Effector memory CD4-positive, alpha-beta T cell (primary cell): ENCODE measurements at regions not wholly inside any gene's neighbourhood (a gene's known extent, or its start where the extent isn't known, plus 50 kb on each side); places are given as distances from the start of the nearest gene placed in this dataset.
"Not testable (repeated sequence)": the region's sequence is repeated elsewhere in the genome, so short reads cannot be mapped to it uniquely, and the experiment has no call there.

Experiments used
- DNase-seq, 3 donors: peaks; one replicate each; pipeline ENCODE4 v3.0.0-alpha.2; 2020
- H3K27ac ChIP-seq: 2 replicates; pipeline ENCODE4 v1.7.0; 2013; ENCODE audit warnings: mild to moderate bottlenecking, low read length, moderate library complexity; ENCODE audit not compliant: insufficient read depth, poor library complexity, severe bottlenecking
- H3K27me3 ChIP-seq: replicated peaks from 2 replicates; pipeline ENCODE4 v1.7.0; 2013; ENCODE audit warnings: mild to moderate bottlenecking, low read length; ENCODE audit not compliant: insufficient read depth, control insufficient read depth, poor library complexity, severe bottlenecking
- H3K36me3 ChIP-seq: 2 replicates; pipeline ENCODE4 v1.7.0; 2013; ENCODE audit warnings: mild to moderate bottlenecking, low read length, moderate library complexity; ENCODE audit not compliant: control insufficient read depth, insufficient read depth
- H3K4me1 ChIP-seq: 2 replicates; pipeline ENCODE4 v1.7.0; 2013; ENCODE audit warnings: low read length, mild to moderate bottlenecking; ENCODE audit not compliant: control insufficient read depth, insufficient read depth, poor library complexity, severe bottlenecking
- H3K4me3 ChIP-seq: 2 replicates; pipeline ENCODE4 v1.7.0; 2013; ENCODE audit warnings: low read length, low read depth, mild to moderate bottlenecking; ENCODE audit not compliant: insufficient read depth, poor library complexity, severe bottlenecking
- H3K9me3 ChIP-seq: 2 replicates; pipeline ENCODE4 v1.7.0; 2013; ENCODE audit warnings: mild to moderate bottlenecking, low read length, moderate library complexity; ENCODE audit not compliant: control insufficient read depth

- not testable (repeated sequence) for H3K36me3 ChIP-seq, H3K9me3 ChIP-seq, H3K4me3 ChIP-seq, H3K27ac ChIP-seq, H3K27me3 ChIP-seq, H3K4me1 ChIP-seq, DNase-seq
Observed at GRCh38 chr20:57770401-57770800, 60.6 kb upstream of the PMEPA1 start.

GRCh38 chr20:57769756-57770155, 59.9 kb upstream of the PMEPA1 start:
- no peak overlapping the region for H3K27ac ChIP-seq
- H3K27me3 ChIP-seq: no peaks in the 10 kb centered on the region
- DNase-seq: no peak
- no peaks in the 10 kb centered on the region for H3K9me3 ChIP-seq
- H3K4me3 ChIP-seq: no peak overlapping the region
- no peaks in the 10 kb centered on the region for H3K4me1 ChIP-seq
- no peaks in the 10 kb centered on the region for H3K36me3 ChIP-seq

GRCh38 chr20:57768519-57768918, 58.7 kb upstream of the PMEPA1 start:
- no peaks in the 10 kb centered on the region for H3K9me3 ChIP-seq

GRCh38 chr20:57767441-57767840, 57.6 kb upstream of the PMEPA1 start:
- Histone ChIP-seq H3K9me3 (no peaks in the 10 kb centered on the region), H3K27ac (no peak overlapping the region), H3K36me3 (no peaks in the 10 kb centered on the region), H3K4me1 (no peaks in the 10 kb centered on the region), H3K27me3 (no peaks in the 10 kb centered on the region), H3K4me3 (no peak overlapping the region)
- no peak for DNase-seq

More at GRCh38 chr20:57768519-57768918, 58.7 kb upstream of the PMEPA1 start:
- H3K27ac ChIP-seq: no peak overlapping the region
- no peak overlapping the region for H3K4me3 ChIP-seq
- H3K4me1 ChIP-seq: no peaks in the 10 kb centered on the region
- no peak for DNase-seq
- H3K36me3 ChIP-seq: no peaks in the 10 kb centered on the region
- H3K27me3 ChIP-seq: no peaks in the 10 kb centered on the region

- H3K4me1 ChIP-seq: no peaks in the 10 kb centered on the region
- H3K36me3 ChIP-seq: no peaks in the 10 kb centered on the region
- H3K27me3 ChIP-seq: no peaks in the 10 kb centered on the region
- DNase-seq: no peak
- H3K9me3 ChIP-seq: no peaks in the 10 kb centered on the region
- no peak overlapping the region for H3K4me3 ChIP-seq
- H3K27ac ChIP-seq: no peak overlapping the region
Observed at GRCh38 chr20:57763235-57763595, 53.4 kb upstream of the PMEPA1 start.

GRCh38 chr20:57762531-57763234, 52.9 kb upstream of the PMEPA1 start:
- no peaks in the 10 kb centered on the region for H3K4me1 ChIP-seq
- H3K36me3 ChIP-seq: no peaks in the 10 kb centered on the region
- H3K9me3 ChIP-seq: no peaks in the 10 kb centered on the region
- no peak overlapping the region for H3K4me3 ChIP-seq
- H3K27ac ChIP-seq: no peak overlapping the region
- DNase-seq: no peak
- H3K27me3 ChIP-seq: no peaks in the 10 kb centered on the region

GRCh38 chr20:57761413-57761734, 51.6 kb upstream of the PMEPA1 start:
- no peaks in the 10 kb centered on the region for H3K9me3 ChIP-seq
- no peaks in the 10 kb centered on the region for H3K27me3 ChIP-seq
- H3K4me3 ChIP-seq: no peak overlapping the region
- no peak for DNase-seq
- H3K4me1 ChIP-seq: no peaks in the 10 kb centered on the region
- H3K36me3 ChIP-seq: no peaks in the 10 kb centered on the region
- H3K27ac ChIP-seq: no peak overlapping the region

GRCh38 chr20:57760698-57761412, 51.0 kb upstream of the PMEPA1 start:
- Histone ChIP-seq H3K4me3 (no peak overlapping the region), H3K27me3 (no peaks in the 10 kb centered on the region), H3K27ac (no peak overlapping the region), H3K36me3 (no peaks in the 10 kb centered on the region), H3K9me3 (no peaks in the 10 kb centered on the region), H3K4me1 (no peaks in the 10 kb centered on the region)
- DNase-seq: no peak

GRCh38 chr20:57759724-57760123, 49.9 kb upstream of the PMEPA1 start:
- no peaks in the 10 kb centered on the region for H3K4me1 ChIP-seq
- no peak for DNase-seq
- no peak overlapping the region for H3K27ac ChIP-seq
- H3K9me3 ChIP-seq: no peaks in the 10 kb centered on the region
- no peaks in the 10 kb centered on the region for H3K27me3 ChIP-seq
- no peak overlapping the region for H3K4me3 ChIP-seq
- no peaks in the 10 kb centered on the region for H3K36me3 ChIP-seq
